H9 (cell line): ENCODE measurements at regions not wholly inside any gene's neighbourhood (a gene's known extent, or its start where the extent isn't known, plus 50 kb on each side); places are given as distances from the start of the nearest gene placed in this dataset.

Experiments
- DNase-seq: peaks from one replicate; pipeline ENCODE4 v3.0.0-alpha.2; 2017
- H2AFZ ChIP-seq: one replicate; pipeline ENCODE4 v1.6.1; 2013; ENCODE audit warnings: mild to moderate bottlenecking, low read length, control low read depth, moderate library complexity
- H2AK5ac ChIP-seq: 2 replicates; pipeline ENCODE4 v1.6.1; 2013; ENCODE audit warnings: low read length, control low read depth, mixed read lengths; ENCODE audit not compliant: insufficient read length
- H2BK120ac ChIP-seq: one replicate; pipeline ENCODE4 v1.6.1; 2013; ENCODE audit warnings: low read depth, mild to moderate bottlenecking, low read length, control low read depth, inconsistent platforms; ENCODE audit not compliant: poor library complexity, severe bottlenecking
- H2BK12ac ChIP-seq: 2 replicates; pipeline ENCODE4 v1.6.1; 2013; ENCODE audit warnings: low read length, control low read depth, mixed read lengths, low read depth; ENCODE audit not compliant: insufficient read length
- H2BK15ac ChIP-seq: 2 replicates; pipeline ENCODE4 v1.6.1; 2013; ENCODE audit warnings: low read depth, low read length, control low read depth
- H2BK20ac ChIP-seq: one replicate; pipeline ENCODE4 v1.6.1; 2013; ENCODE audit warnings: low read depth, mild to moderate bottlenecking, low read length, control low read depth, inconsistent platforms; ENCODE audit not compliant: poor library complexity, severe bottlenecking
- H2BK5ac ChIP-seq: 2 replicates; pipeline ENCODE4 v1.6.1; 2013; ENCODE audit warnings: low read length, control low read depth, mixed read lengths; ENCODE audit not compliant: insufficient read length
- H3K14ac ChIP-seq: 2 replicates; pipeline ENCODE4 v1.6.1; 2013; ENCODE audit warnings: low read length, control low read depth; ENCODE audit not compliant: insufficient read depth
- H3K18ac ChIP-seq: 2 replicates; pipeline ENCODE4 v1.6.1; 2013; ENCODE audit warnings: low read depth, mild to moderate bottlenecking, mixed read lengths, low read length, control low read depth; ENCODE audit not compliant: insufficient read length
- H3K23ac ChIP-seq: 2 replicates; pipeline ENCODE4 v1.6.1; 2013; ENCODE audit warnings: low read length, control low read depth, mixed read lengths, low read depth; ENCODE audit not compliant: insufficient read length
- H3K23me2 ChIP-seq: 2 replicates; pipeline ENCODE4 v1.6.1; 2013; ENCODE audit warnings: low read depth, mild to moderate bottlenecking, mixed read lengths, low read length, control low read depth; ENCODE audit not compliant: insufficient read length, poor library complexity, severe bottlenecking
- H3K27ac ChIP-seq: 2 replicates; pipeline ENCODE4 v1.5.1; 2013; ENCODE audit warnings: low read length, control low read depth, mixed read lengths, low read depth; ENCODE audit not compliant: insufficient read length
- H3K27me3 ChIP-seq: 2 replicates; pipeline ENCODE4 v1.6.1; 2013; ENCODE audit warnings: low read length, control low read depth, inconsistent platforms; ENCODE audit not compliant: insufficient read depth
- H3K4ac ChIP-seq: 2 replicates; pipeline ENCODE4 v1.6.1; 2013; ENCODE audit warnings: low read depth, mild to moderate bottlenecking, control low read depth, inconsistent platforms, low read length, moderate library complexity
- H3K4me1 ChIP-seq: 2 replicates; pipeline ENCODE4 v1.6.1; 2013; ENCODE audit warnings: low read length, control low read depth, inconsistent platforms; ENCODE audit not compliant: insufficient read depth
- H3K4me2 ChIP-seq: 2 replicates; pipeline ENCODE4 v1.6.1; 2013; ENCODE audit warnings: low read length, control low read depth, mixed read lengths; ENCODE audit not compliant: insufficient read length, insufficient read depth
- H3K56ac ChIP-seq: 2 replicates; pipeline ENCODE4 v1.6.1; 2013; ENCODE audit warnings: low read depth, mild to moderate bottlenecking, mixed read lengths, low read length, control low read depth; ENCODE audit not compliant: insufficient read length
- H3K79me1 ChIP-seq: 2 replicates; pipeline ENCODE4 v1.6.1; 2013; ENCODE audit warnings: low read depth, mild to moderate bottlenecking, moderate library complexity, low read length, control low read depth, inconsistent platforms; ENCODE audit not compliant: insufficient read depth, poor library complexity, severe bottlenecking
- H3K79me2 ChIP-seq: 2 replicates; pipeline ENCODE4 v1.6.1; 2013; ENCODE audit warnings: low read length, control low read depth, inconsistent platforms; ENCODE audit not compliant: insufficient read depth
- H3K9ac ChIP-seq: 2 replicates; pipeline ENCODE4 v1.6.1; 2013; ENCODE audit warnings: low read length, control low read depth, mixed read lengths; ENCODE audit not compliant: insufficient read length; ENCODE audit errors: extremely low read depth
- H3K9me3 ChIP-seq: one replicate; pipeline ENCODE4 v1.6.1; 2013; ENCODE audit warnings: low read depth, low read length, inconsistent platforms; ENCODE audit not compliant: control insufficient read depth
- H3T11ph ChIP-seq: one replicate; pipeline ENCODE4 v1.6.1; 2013; ENCODE audit warnings: mild to moderate bottlenecking, low read length, control low read depth, inconsistent platforms
- H4K20me1 ChIP-seq: one replicate; pipeline ENCODE4 v1.6.1; 2013; ENCODE audit not compliant: control insufficient read depth, insufficient read length, insufficient read depth
- H4K5ac ChIP-seq: 2 replicates; pipeline ENCODE4 v1.6.1; 2013; ENCODE audit warnings: low read depth, mild to moderate bottlenecking, mixed read lengths, low read length, control low read depth; ENCODE audit not compliant: insufficient read length
- H4K8ac ChIP-seq: replicated peaks from 2 replicates; pipeline ENCODE4 v1.6.1; 2013; ENCODE audit warnings: low read length, control low read depth, mixed read lengths, low read depth; ENCODE audit not compliant: insufficient read length
- H4K91ac ChIP-seq: 2 replicates; pipeline ENCODE4 v1.6.1; 2013; ENCODE audit warnings: low read depth, mild to moderate bottlenecking, moderate library complexity, mixed read lengths, low read length, control low read depth; ENCODE audit not compliant: insufficient read length
- H3K27ac Mint-ChIP-seq, 3 experiments: 2 replicates in 2 of 3; 3 replicates in 1 of 3; pipeline ENCODE4 v1.8.0; 2020 to 2021; ENCODE audit warnings: mixed read lengths in 3 of 3, mild to moderate bottlenecking in 1 of 3, moderate library complexity in 1 of 3
- H3K27me3 Mint-ChIP-seq: 2 replicates; pipeline ENCODE4 v1.8.0; 2021; ENCODE audit warnings: low read depth, mild to moderate bottlenecking, moderate library complexity, mixed read lengths
- H3K36me3 Mint-ChIP-seq, 3 experiments: 2 replicates in 2 of 3; 3 replicates in 1 of 3; pipeline ENCODE4 v1.8.0; 2020 to 2021; ENCODE audit warnings: low read depth in 3 of 3, mixed read lengths in 3 of 3; ENCODE audit not compliant: insufficient read depth in 1 of 3
- H3K4me1 Mint-ChIP-seq, 2 experiments: 2 replicates each; pipeline ENCODE4 v1.8.0; 2020; ENCODE audit warnings: mixed read lengths in 2 of 2
- H3K4me3 Mint-ChIP-seq, 2 experiments: 2 replicates in 1 of 2; 3 replicates in 1 of 2; pipeline ENCODE4 v1.8.0; 2020 to 2021; ENCODE audit warnings: mild to moderate bottlenecking in 2 of 2, mixed read lengths in 2 of 2, moderate library complexity in 1 of 2
- H3K9me3 Mint-ChIP-seq, 2 experiments: 2 replicates in 1 of 2; 3 replicates in 1 of 2; pipeline ENCODE4 v1.8.0; 2020; ENCODE audit warnings: mild to moderate bottlenecking in 2 of 2, mixed read lengths in 2 of 2, moderate library complexity in 1 of 2
- CTCF ChIP-seq: fragments of 200-600 bp; sonication (generic); conservative IDR thresholded peaks from 3 replicates; pipeline ENCODE4 v1.8.0; 2021; ENCODE audit warnings: antibody characterized with exemption, mild to moderate bottlenecking
- WGBS: extraction: QIAGEN DNeasy Blood & Tissue Kit; methylation state at CpG from one replicate; pipeline ENCODE4 v1.1.7; 2013; ENCODE audit warnings: missing lambda C conversion rate, low lambda C conversion rate, mixed read lengths; ENCODE audit not compliant: insufficient read length; ENCODE audit errors: extremely low coverage; 5-methylcytosine and 5-hydroxymethylcytosine counted together

GRCh38 chr12:61916831-61917230 is 343.4 kb upstream of the USP15 start:
- H3K9ac ChIP-seq, result no peak overlapping the region
- H3K27ac ChIP-seq, result no peak overlapping the region
- WGBS, result no CpG with 5 or more reads among the region's 1 CpG
- H3K4ac ChIP-seq, result no peak overlapping the region
- no peaks in the 10 kb centered on the region for H3K23me2 ChIP-seq
- Mint-ChIP-seq H3K27ac (no peak overlapping the region), H3K4me3 (no peak overlapping the region), H3K36me3 (no peaks in the 10 kb centered on the region), H3K4me1 (peaks cover 3 to 7% of the 10 kb centered on the region in 2 experiments), H3K9me3 (no peaks in the 10 kb centered on the region), H3K27me3 (no peaks in the 10 kb centered on the region; the same call in 1 of the 2 replicates)
- no peak overlapping the region for H4K8ac ChIP-seq
- H2AFZ ChIP-seq, result no peak overlapping the region
- H3K4me1 ChIP-seq, result no peaks in the 10 kb centered on the region; the same call in 1 of the 2 replicates
- H3K9me3 ChIP-seq, result no peaks in the 10 kb centered on the region
- H3K79me2 ChIP-seq, result no peaks in the 10 kb centered on the region
- H2BK12ac ChIP-seq, result no peak overlapping the region
- no peak overlapping the region for H2BK120ac ChIP-seq
- H3K4me2 ChIP-seq, result no peak overlapping the region
- H3K56ac ChIP-seq, result no peak overlapping the region
- H2AK5ac ChIP-seq, result no peak overlapping the region
- no peak for DNase-seq
- no peaks in the 10 kb centered on the region for H3K27me3 ChIP-seq
- H3K23ac ChIP-seq, result no peak overlapping the region
- TF ChIP-seq CTCF, result no peak
- H3K79me1 ChIP-seq, result no peaks in the 10 kb centered on the region
- H2BK20ac ChIP-seq, result no peak overlapping the region
- no peak overlapping the region for H2BK15ac ChIP-seq
- H3K18ac ChIP-seq, result no peak overlapping the region
- H3K14ac ChIP-seq, result no peak overlapping the region
- no peak overlapping the region for H3T11ph ChIP-seq
- H4K5ac ChIP-seq, result no peak overlapping the region
- H4K20me1 ChIP-seq, result no peaks in the 10 kb centered on the region
- no peak overlapping the region for H2BK5ac ChIP-seq
- H4K91ac ChIP-seq, result no peak overlapping the region
